Stimulated activated naive B cell treated with anti-CD40 and anti-IgM and Interleukin-4, amounts not matched to agents 10 μg/mL and 1 μg/mL and 100 μg/mL, for 72 hours (primary cell): ENCODE measurements at regions not wholly inside any gene's neighbourhood (a gene's known extent, or its start where the extent isn't known, plus 50 kb on each side); places are given as distances from the start of the nearest gene placed in this dataset.
A peak's percentile ranks its signal among the peaks of the same experiment; 100 is the strongest.

ENCODE experiments used
- ATAC-seq, 2 donors: fragments of 150-1000 bp; cut with Tn5 transposase; replicated peaks; 2 replicates each; pipeline ENCODE4 v1.10.0; 2021; ENCODE audit warnings: moderate library complexity in 1 of 2
- DNase-seq: peaks from one replicate; pipeline ENCODE4 v3.0.0; 2021
- H3K27ac Mint-ChIP-seq: one replicate; pipeline ENCODE4 v1.8.0; 2022; ENCODE audit warnings: mild to moderate bottlenecking, mixed read lengths
- H3K27me3 Mint-ChIP-seq, 2 donors: one replicate each; pipeline ENCODE4 v1.8.0; 2022; ENCODE audit warnings: mixed read lengths in 2 of 2
- H3K36me3 Mint-ChIP-seq, 2 donors: one replicate each; pipeline ENCODE4 v1.8.0; 2022; ENCODE audit warnings: mixed read lengths in 2 of 2, mild to moderate bottlenecking in 1 of 2
- H3K4me1 Mint-ChIP-seq, 2 donors: one replicate each; pipeline ENCODE4 v1.8.0; 2022; ENCODE audit warnings: mixed read lengths in 2 of 2, mild to moderate bottlenecking in 1 of 2
- H3K4me3 Mint-ChIP-seq, 2 donors: one replicate each; pipeline ENCODE4 v1.8.0; 2022; ENCODE audit warnings: mild to moderate bottlenecking in 2 of 2, mixed read lengths in 2 of 2, moderate library complexity in 1 of 2
- H3K9me3 Mint-ChIP-seq, 2 donors: one replicate each; pipeline ENCODE4 v1.8.0; 2022; ENCODE audit warnings: mixed read lengths in 2 of 2, mild to moderate bottlenecking in 1 of 2

GRCh38 chr6:40323881-40324634 is 263.1 kb downstream of the LRFN2 start:
- no peak for ATAC-seq
- peaks cover 5 to 9% of the 10 kb centered on the region in 2 donors for H3K4me1 Mint-ChIP-seq
- no peak for DNase-seq
- no peaks in the 10 kb centered on the region for H3K36me3 Mint-ChIP-seq
- H3K27ac Mint-ChIP-seq = no peak overlapping the region
- H3K27me3 Mint-ChIP-seq = peaks cover 65 to 67% of the 10 kb centered on the region in 2 donors
- H3K4me3 Mint-ChIP-seq = no peak overlapping the region
- peaks cover 5 to 7% of the 10 kb centered on the region in 2 donors for H3K9me3 Mint-ChIP-seq

DNA sequence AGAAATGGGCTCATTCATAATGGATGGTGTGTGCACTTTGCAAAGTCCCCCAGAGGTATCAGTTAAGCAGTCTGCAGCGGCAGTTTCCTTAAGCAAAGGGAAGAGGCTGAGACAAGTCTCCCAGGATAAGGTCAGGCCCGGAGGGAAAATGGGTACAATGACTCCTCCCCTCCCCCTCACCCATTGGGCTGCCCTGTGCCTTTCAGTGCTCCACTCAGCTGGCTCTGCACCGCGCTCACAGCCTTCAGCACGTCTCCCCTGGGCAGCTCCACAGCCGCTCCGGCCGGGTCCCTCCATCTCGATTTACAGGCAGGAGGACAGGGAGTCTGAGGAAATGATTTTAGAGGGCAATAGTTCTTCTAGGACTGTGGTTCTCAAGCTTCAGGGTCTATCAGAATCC is 264.8 kb downstream of the LRFN2 start:
- peaks cover 53 to 58% of the 10 kb centered on the region in 2 donors for H3K27me3 Mint-ChIP-seq
- H3K27ac Mint-ChIP-seq = no peak overlapping the region
- no peak overlapping the region for H3K4me3 Mint-ChIP-seq

DNA sequence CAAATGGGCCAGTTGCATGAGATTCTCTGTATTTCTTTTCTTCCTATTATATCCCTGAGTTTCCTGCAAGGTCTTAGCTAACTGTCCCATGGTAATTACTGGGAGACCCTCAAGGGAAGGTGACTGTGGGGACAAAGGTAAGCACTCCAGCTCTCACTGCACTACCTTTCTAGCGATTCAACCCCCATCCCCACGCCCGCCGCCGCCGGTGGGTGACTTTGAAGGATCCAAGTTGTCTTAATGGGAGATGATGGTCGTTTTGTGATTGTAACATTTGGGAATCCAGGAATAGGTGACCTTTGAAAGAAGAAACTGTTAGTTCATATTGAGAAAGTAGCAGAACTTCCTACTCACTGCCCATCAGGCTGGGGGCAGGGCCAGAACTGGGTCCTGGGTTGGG is 265.5 kb downstream of the LRFN2 start:
- Mint-ChIP-seq H3K9me3 (peaks cover 13 to 15% of the 10 kb centered on the region in 2 donors), H3K4me3 (no peak overlapping the region)

More for the DNA sequence above, 264.8 kb downstream of the LRFN2 start:
- DNase-seq (no peak), ATAC-seq (no peak)
- Mint-ChIP-seq H3K4me1 (peaks cover 5 to 8% of the 10 kb centered on the region in 2 donors), H3K9me3 (peaks cover 13 to 15% of the 10 kb centered on the region in 2 donors), H3K36me3 (no peaks in the 10 kb centered on the region)

DNA sequence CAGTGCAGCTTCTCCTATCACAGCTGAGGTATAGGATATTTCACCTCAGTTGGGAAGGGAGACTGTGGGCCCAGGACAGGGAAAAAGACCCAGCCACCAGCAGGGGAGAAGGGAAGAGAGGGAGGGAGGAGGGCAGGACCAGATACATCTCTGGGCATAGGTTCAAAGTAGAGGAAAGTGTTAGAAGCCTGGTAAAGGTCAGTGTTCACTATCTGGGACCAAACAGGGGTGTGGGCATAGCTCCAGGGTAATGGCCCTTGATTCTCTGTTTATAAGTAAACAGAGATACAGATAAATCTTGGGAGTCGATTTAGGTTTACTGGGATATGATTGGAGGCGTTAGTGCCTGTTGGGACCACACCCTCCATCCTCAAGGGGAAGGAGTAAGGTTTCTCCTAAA is 266.2 kb downstream of the LRFN2 start:
- peaks cover 0 to 2% of the 10 kb centered on the region in 2 donors for H3K4me1 Mint-ChIP-seq
- ATAC-seq = no peak
- no peak for DNase-seq
- H3K36me3 Mint-ChIP-seq = no peaks in the 10 kb centered on the region
- peaks cover 13 to 15% of the 10 kb centered on the region in 2 donors for H3K9me3 Mint-ChIP-seq
- H3K27ac Mint-ChIP-seq = no peak overlapping the region
- peaks cover 53 to 63% of the 10 kb centered on the region in 2 donors for H3K27me3 Mint-ChIP-seq
- H3K4me3 Mint-ChIP-seq = no peak overlapping the region

More for the DNA sequence above, 265.5 kb downstream of the LRFN2 start:
- ATAC-seq = no peak
- Mint-ChIP-seq H3K27ac (no peak overlapping the region), H3K36me3 (no peaks in the 10 kb centered on the region), H3K27me3 (peaks cover 49 to 58% of the 10 kb centered on the region in 2 donors), H3K4me1 (peaks cover 1 to 2% of the 10 kb centered on the region in 2 donors)
- no peak for DNase-seq

DNA sequence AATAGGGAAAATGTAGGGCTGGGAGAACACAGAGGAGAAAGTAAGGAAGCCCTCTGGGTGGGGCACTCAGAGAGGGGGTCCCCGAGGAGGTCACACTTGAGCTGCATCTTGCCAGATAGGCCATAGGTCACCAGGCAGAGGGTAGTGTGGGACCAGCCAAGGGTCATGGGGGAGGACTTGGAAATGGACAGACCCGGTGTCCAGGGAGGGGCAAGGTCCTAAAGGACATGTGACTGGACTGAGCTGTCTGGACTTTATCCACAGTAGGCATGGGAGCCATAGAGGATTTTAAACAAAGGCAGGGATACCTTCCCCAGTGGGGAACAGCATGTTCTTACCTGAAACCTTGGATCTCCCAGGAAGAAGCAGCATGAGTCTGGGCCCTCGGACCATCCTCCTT is 266.7 kb downstream of the LRFN2 start:
- Mint-ChIP-seq H3K9me3 (peaks cover 13 to 15% of the 10 kb centered on the region in 2 donors), H3K27me3 (peaks cover 49 to 68% of the 10 kb centered on the region in 2 donors), H3K4me1 (peaks cover 0 to 2% of the 10 kb centered on the region in 2 donors), H3K27ac (no peak overlapping the region), H3K36me3 (no peaks in the 10 kb centered on the region), H3K4me3 (no peak overlapping the region)
- no peak for ATAC-seq
- no peak for DNase-seq

DNA sequence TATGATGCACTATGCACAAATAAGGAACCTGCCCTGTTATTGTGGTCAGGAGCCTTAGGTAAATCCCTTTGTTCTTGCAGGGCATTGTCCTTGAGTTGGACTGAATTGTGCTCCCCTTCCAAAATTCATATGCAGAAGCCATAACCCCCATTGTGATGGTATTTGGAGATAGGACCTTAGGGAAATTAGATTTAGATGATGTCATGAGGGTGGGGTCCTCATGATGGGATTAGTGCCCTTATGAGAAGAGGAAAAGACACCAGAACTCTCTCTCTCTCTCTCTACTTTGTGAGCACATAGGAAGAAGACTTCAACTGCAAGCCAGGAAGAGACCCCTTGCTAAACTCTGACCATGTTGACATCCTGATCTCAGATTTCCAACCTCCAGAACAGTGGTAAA is 268.0 kb downstream of the LRFN2 start:
- Mint-ChIP-seq H3K36me3 (no peaks in the 10 kb centered on the region), H3K27ac (no peak overlapping the region), H3K4me1 (no peaks in the 10 kb centered on the region), H3K4me3 (no peak overlapping the region), H3K27me3 (peaks cover 45 to 65% of the 10 kb centered on the region in 2 donors), H3K9me3 (peaks cover 13 to 15% of the 10 kb centered on the region in 2 donors)
- no peak for ATAC-seq
- DNase-seq = no peak

DNA sequence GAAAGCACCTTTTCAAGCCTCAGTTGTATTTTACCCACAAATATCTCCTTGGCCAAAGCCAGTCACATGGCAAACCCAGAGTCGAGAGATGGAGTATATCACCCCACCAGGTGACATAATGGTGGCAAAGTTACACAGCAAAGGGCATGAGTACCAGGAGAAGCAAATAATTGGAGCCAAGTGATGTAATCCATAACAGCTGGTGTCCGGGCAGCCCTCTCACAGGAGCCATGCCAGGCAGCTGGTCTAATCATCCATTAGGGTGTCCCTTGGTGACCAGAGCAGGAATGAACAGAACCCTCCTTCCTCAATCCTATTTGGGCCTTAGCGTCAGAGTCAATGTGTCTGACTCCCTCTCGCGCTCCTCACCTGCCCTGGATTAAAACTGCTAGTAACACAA is 272.1 kb downstream of the LRFN2 start:
- Mint-ChIP-seq H3K36me3 (no peaks in the 10 kb centered on the region), H3K9me3 (peaks cover 13 to 15% of the 10 kb centered on the region in 2 donors), H3K4me1 (no peaks in the 10 kb centered on the region), H3K4me3 (no peak overlapping the region), H3K27ac (no peak overlapping the region), H3K27me3 (peaks cover 22 to 43% of the 10 kb centered on the region in 2 donors)
- no peak for DNase-seq
- no peak for ATAC-seq

DNA sequence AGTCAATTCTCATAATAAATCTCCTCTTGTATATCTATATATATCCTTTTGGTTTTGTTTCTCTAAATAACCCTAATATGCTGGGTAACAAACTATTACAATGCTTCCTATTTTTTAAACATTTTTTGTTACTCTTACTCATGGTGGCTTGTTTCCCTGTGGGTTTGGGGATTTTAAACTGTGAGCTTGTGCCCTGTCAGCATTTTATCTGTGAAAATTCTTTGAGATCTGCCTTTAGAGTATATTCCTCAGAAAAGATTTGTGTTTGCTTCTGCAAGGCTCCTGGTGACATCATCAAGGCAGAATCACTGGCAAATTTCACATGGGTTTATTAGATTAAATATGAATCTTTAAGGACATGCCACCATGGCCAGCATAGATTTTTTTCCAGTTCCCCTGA is 273.6 kb downstream of the LRFN2 start:
- peaks cover 3% of the 10 kb centered on the region in 2 donors for H3K9me3 Mint-ChIP-seq
- ATAC-seq = no peak
- no peak overlapping the region for H3K4me3 Mint-ChIP-seq
- peaks cover 13 to 39% of the 10 kb centered on the region in 2 donors for H3K27me3 Mint-ChIP-seq
- H3K36me3 Mint-ChIP-seq = no peaks in the 10 kb centered on the region
- DNase-seq = no peak
- H3K27ac Mint-ChIP-seq = no peak overlapping the region
- peaks cover under 1 to 2% of the 10 kb centered on the region in 2 donors for H3K4me1 Mint-ChIP-seq

DNA sequence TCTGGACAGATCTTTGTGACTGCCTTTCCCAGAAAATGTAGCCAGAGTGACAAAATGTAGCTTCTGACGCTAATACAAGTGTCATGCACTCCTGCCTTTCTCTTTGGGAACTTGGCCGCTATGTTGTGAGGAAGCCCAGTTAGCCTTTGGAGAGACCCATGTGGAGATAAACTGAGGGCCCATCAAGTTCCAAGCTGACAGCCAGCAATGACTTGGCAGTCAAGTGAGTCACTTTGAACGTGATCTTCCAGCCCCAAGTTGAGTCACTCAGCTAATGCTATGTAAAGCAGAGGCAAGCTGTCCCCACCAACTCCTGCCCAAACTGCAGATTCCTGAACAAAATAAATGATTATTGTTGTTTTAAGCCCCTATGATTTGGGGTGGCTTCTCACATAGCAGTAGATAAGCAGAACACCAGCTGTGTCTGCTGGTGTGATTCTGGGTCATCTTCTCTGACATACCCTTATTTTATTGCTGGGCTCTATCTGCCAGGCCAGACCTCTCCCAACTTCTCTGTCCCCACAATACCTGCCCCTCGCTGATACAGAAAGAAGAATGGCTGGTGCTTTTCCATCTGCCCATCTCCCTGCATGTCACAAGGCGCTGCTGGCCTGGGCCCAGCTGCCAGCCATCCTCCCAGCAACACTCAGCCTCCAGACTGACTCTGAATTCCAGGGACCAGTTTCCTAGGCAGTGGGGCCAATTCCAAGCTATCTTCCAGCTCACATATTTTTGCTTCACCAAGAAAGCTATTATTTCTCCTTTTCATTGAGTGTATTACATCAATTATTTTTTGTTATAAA is 274.8 kb downstream of the LRFN2 start:
- ATAC-seq = no peak

GRCh38 chr6:40308533-40309306 is 278.4 kb downstream of the LRFN2 start:
- DNase-seq (peak; percentile 50), ATAC-seq (peak; percentile 78 to 91)
- peaks cover 2 to 5% of the 10 kb centered on the region in 2 donors for H3K4me1 Mint-ChIP-seq
- peaks cover 26 to 49% of the 10 kb centered on the region in 2 donors for H3K27me3 Mint-ChIP-seq
- H3K4me3 Mint-ChIP-seq = no peak overlapping the region
- H3K36me3 Mint-ChIP-seq = no peaks in the 10 kb centered on the region
- H3K9me3 Mint-ChIP-seq = peaks cover 2 to 8% of the 10 kb centered on the region in 2 donors
- no peak overlapping the region for H3K27ac Mint-ChIP-seq

More for the DNA sequence above, 274.8 kb downstream of the LRFN2 start:
- no peaks in the 10 kb centered on the region for H3K9me3 Mint-ChIP-seq
- H3K4me3 Mint-ChIP-seq = no peak overlapping the region
- no peaks in the 10 kb centered on the region for H3K36me3 Mint-ChIP-seq
- H3K4me1 Mint-ChIP-seq = peaks cover 2 to 5% of the 10 kb centered on the region in 2 donors
- H3K27ac Mint-ChIP-seq = no peak overlapping the region
- DNase-seq = no peak
- H3K27me3 Mint-ChIP-seq = peaks cover 15 to 41% of the 10 kb centered on the region in 2 donors

DNA sequence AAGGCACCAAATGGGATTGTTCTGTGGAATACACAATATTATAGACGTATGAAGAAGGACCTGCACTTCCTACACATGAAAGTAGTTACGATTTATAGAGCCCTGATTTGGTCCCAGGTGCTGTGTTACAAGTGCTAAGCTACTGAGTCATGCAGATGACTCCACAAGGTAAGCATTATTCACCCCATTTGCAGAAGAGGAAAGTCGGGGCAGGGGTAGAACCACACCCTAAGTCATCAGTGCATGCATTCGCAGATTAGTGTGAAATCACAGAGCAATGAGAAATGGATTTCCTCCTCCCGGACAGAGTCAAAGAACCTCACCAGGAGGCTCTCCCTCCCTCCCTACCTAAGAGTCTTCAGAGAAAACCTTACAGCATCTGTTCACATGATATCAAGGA is 279.5 kb downstream of the LRFN2 start:
- ATAC-seq = no peak
- peaks cover 26 to 45% of the 10 kb centered on the region in 2 donors for H3K27me3 Mint-ChIP-seq
- DNase-seq = no peak
- no peaks in the 10 kb centered on the region for H3K36me3 Mint-ChIP-seq
- peaks cover 2 to 8% of the 10 kb centered on the region in 2 donors for H3K9me3 Mint-ChIP-seq
- peaks cover 2 to 5% of the 10 kb centered on the region in 2 donors for H3K4me1 Mint-ChIP-seq
- no peak overlapping the region for H3K4me3 Mint-ChIP-seq
- H3K27ac Mint-ChIP-seq = no peak overlapping the region

DNA sequence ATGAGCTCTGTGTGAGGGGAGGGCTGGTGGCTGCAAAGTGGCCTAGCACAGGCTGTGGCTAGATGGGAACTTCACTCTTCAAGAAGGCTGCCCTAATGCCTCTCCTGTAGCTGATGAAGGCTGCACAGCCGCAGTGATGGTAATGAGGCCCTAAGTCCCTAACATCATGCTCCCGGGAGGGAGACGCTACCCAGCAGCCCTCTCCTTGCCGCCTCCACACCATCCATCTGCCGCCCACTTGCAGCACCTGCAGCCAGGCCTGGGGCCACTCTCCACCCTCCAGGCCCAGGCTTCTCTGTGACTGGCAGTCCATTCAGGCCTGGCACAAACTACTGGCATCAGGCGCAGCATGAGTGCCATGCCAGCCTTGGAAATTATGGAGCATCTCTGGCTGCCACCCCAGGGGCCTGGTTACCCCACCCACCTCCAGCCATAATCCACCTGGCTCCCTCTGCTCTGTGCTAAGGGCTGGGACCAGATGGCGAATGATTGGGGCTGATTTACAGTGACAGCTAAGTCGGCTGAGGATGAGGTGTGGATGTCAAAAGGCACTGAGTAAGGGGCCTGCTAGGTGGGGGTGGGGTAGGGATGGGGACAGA is 284.2 kb downstream of the LRFN2 start:
- Mint-ChIP-seq H3K4me1 (no peaks in the 10 kb centered on the region), H3K27me3 (peaks cover 33 to 39% of the 10 kb centered on the region in 2 donors), H3K27ac (no peak overlapping the region), H3K36me3 (no peaks in the 10 kb centered on the region), H3K9me3 (peaks cover 2 to 8% of the 10 kb centered on the region in 2 donors), H3K4me3 (no peak overlapping the region)
- ATAC-seq (no peak), DNase-seq (no peak)

DNA sequence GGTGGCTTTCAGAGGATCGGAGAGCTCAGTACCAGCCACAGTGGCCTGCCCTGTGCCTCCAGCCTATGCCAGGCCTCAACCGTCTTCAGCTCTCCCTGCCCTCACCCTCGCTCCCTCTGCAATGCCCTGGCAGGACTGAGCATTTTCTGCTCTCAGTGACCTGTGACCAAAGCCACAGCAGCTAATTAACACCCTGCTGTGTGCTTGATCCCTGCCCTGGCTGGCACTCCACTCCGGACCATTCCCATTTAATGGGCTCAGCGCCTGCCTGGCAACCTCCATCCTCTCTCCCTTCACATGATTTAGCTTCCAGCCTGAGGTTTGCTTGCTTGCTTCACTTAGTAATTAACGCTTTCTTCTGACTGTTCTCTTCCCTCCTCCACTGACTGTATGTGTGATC is 287.5 kb downstream of the LRFN2 start:
- Mint-ChIP-seq H3K9me3 (peaks cover 8 to 11% of the 10 kb centered on the region in 2 donors), H3K27me3 (peaks cover 19 to 22% of the 10 kb centered on the region in 2 donors), H3K4me1 (no peaks in the 10 kb centered on the region), H3K36me3 (no peaks in the 10 kb centered on the region), H3K27ac (no peak overlapping the region), H3K4me3 (no peak overlapping the region)
- no peak for ATAC-seq
- no peak for DNase-seq

DNA sequence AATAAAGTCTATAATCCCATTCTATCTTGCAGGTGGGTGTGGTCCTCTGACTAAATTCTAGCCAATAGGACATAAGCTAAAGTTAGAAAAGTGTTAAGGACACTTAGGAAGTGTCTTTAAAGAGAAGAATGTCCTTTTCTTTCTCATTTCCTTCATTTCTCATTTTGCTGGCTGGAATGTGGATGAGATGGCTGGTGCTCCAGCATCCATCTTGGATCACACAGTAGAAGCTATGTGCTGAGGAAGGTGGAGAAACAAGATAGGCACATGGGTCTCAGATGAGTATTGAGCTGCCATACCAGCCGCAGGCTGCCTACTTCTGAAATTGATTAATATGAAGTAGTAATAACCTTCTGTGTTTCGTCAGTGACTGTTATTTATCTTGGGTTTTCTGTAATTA is 289.0 kb downstream of the LRFN2 start:
- Mint-ChIP-seq H3K27me3 (peaks cover 21 to 24% of the 10 kb centered on the region in 2 donors), H3K4me3 (no peak overlapping the region), H3K27ac (no peak overlapping the region), H3K36me3 (no peaks in the 10 kb centered on the region), H3K9me3 (peaks cover 8 to 9% of the 10 kb centered on the region in 2 donors), H3K4me1 (peaks cover 2 to 3% of the 10 kb centered on the region in 2 donors)
- ATAC-seq (no peak), DNase-seq (no peak)
